H1 (cell line): ENCODE measurements at regions not wholly inside any gene's neighbourhood (a gene's known extent, or its start where the extent isn't known, plus 50 kb on each side); places are given as distances from the start of the nearest gene placed in this dataset.

Experiments used
- HDAC2 ChIP-seq, 2 experiments: fragments of 300-600 bp in 1 of 2; sonication (generic) in 1 of 2; IDR thresholded peaks; 2 replicates each; pipeline ENCODE4 v1.6.1; 2011 to 2012; ENCODE audit warnings: low read depth in 2 of 2, low read length in 2 of 2, mild to moderate bottlenecking in 2 of 2, moderate library complexity in 2 of 2, borderline replicate concordance in 1 of 2, inconsistent platforms in 1 of 2
- RAD21 ChIP-seq, 2 experiments: IDR thresholded peaks in 1 of 2; conservative IDR thresholded peaks in 1 of 2; 2 replicates each; pipeline ENCODE4 v1.6.1; 2011; ENCODE audit warnings: low read depth in 2 of 2, low read length in 2 of 2, improper control_type of control experiment in 1 of 2, inconsistent platforms in 1 of 2, mild to moderate bottlenecking in 1 of 2, moderate library complexity in 1 of 2
- TF ChIP-seq, protein P1 (sequence below): fragments of 300-600 bp; sonication (generic); IDR thresholded peaks from 2 replicates; pipeline ENCODE4 v1.7.1; 2012; ENCODE audit warnings: low read length, moderate library complexity, mild to moderate bottlenecking, inconsistent platforms; ENCODE audit not compliant: insufficient replicate concordance

GRCh38 chr2:118269408-118270051 lies 181.3 kb downstream of the INSIG2 start (continued):
- TF ChIP-seq, protein P1, sequence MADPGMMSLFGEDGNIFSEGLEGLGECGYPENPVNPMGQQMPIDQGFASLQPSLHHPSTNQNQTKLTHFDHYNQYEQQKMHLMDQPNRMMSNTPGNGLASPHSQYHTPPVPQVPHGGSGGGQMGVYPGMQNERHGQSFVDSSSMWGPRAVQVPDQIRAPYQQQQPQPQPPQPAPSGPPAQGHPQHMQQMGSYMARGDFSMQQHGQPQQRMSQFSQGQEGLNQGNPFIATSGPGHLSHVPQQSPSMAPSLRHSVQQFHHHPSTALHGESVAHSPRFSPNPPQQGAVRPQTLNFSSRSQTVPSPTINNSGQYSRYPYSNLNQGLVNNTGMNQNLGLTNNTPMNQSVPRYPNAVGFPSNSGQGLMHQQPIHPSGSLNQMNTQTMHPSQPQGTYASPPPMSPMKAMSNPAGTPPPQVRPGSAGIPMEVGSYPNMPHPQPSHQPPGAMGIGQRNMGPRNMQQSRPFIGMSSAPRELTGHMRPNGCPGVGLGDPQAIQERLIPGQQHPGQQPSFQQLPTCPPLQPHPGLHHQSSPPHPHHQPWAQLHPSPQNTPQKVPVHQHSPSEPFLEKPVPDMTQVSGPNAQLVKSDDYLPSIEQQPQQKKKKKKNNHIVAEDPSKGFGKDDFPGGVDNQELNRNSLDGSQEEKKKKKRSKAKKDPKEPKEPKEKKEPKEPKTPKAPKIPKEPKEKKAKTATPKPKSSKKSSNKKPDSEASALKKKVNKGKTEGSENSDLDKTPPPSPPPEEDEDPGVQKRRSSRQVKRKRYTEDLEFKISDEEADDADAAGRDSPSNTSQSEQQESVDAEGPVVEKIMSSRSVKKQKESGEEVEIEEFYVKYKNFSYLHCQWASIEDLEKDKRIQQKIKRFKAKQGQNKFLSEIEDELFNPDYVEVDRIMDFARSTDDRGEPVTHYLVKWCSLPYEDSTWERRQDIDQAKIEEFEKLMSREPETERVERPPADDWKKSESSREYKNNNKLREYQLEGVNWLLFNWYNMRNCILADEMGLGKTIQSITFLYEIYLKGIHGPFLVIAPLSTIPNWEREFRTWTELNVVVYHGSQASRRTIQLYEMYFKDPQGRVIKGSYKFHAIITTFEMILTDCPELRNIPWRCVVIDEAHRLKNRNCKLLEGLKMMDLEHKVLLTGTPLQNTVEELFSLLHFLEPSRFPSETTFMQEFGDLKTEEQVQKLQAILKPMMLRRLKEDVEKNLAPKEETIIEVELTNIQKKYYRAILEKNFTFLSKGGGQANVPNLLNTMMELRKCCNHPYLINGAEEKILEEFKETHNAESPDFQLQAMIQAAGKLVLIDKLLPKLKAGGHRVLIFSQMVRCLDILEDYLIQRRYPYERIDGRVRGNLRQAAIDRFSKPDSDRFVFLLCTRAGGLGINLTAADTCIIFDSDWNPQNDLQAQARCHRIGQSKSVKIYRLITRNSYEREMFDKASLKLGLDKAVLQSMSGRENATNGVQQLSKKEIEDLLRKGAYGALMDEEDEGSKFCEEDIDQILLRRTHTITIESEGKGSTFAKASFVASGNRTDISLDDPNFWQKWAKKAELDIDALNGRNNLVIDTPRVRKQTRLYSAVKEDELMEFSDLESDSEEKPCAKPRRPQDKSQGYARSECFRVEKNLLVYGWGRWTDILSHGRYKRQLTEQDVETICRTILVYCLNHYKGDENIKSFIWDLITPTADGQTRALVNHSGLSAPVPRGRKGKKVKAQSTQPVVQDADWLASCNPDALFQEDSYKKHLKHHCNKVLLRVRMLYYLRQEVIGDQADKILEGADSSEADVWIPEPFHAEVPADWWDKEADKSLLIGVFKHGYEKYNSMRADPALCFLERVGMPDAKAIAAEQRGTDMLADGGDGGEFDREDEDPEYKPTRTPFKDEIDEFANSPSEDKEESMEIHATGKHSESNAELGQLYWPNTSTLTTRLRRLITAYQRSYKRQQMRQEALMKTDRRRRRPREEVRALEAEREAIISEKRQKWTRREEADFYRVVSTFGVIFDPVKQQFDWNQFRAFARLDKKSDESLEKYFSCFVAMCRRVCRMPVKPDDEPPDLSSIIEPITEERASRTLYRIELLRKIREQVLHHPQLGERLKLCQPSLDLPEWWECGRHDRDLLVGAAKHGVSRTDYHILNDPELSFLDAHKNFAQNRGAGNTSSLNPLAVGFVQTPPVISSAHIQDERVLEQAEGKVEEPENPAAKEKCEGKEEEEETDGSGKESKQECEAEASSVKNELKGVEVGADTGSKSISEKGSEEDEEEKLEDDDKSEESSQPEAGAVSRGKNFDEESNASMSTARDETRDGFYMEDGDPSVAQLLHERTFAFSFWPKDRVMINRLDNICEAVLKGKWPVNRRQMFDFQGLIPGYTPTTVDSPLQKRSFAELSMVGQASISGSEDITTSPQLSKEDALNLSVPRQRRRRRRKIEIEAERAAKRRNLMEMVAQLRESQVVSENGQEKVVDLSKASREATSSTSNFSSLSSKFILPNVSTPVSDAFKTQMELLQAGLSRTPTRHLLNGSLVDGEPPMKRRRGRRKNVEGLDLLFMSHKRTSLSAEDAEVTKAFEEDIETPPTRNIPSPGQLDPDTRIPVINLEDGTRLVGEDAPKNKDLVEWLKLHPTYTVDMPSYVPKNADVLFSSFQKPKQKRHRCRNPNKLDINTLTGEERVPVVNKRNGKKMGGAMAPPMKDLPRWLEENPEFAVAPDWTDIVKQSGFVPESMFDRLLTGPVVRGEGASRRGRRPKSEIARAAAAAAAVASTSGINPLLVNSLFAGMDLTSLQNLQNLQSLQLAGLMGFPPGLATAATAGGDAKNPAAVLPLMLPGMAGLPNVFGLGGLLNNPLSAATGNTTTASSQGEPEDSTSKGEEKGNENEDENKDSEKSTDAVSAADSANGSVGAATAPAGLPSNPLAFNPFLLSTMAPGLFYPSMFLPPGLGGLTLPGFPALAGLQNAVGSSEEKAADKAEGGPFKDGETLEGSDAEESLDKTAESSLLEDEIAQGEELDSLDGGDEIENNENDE = no peak
- TF ChIP-seq HDAC2 (IDR thresholded peaks at IDR 0.05; ENCODE audit: borderline replicate concordance in 1 of 2, low read depth in 2 of 2, low read length in 2 of 2) (no peak), RAD21 (IDR thresholded peaks at IDR 0.05 in 1 of 2, conservative IDR thresholded peaks at IDR 0.05 in 1 of 2; ENCODE audit: low read depth in 2 of 2, low read length in 2 of 2) (peak; percentile 55 to 67)
